Astrocyte (in vitro differentiated cells and primary cell): ENCODE measurements at regions not wholly inside any gene's neighbourhood (a gene's known extent, or its start where the extent isn't known, plus 50 kb on each side); places are given as distances from the start of the nearest gene placed in this dataset.
"Not testable (repeated sequence)": the region's sequence is repeated elsewhere in the genome, so short reads cannot be mapped to it uniquely, and the experiment has no call there.

Source experiments
- CTCF ChIP-seq: IDR thresholded peaks from 2 replicates; pipeline ENCODE4 v1.5.1; 2011; ENCODE audit warnings: low read depth, mild to moderate bottlenecking, inconsistent platforms, low read length, moderate library complexity; ENCODE audit not compliant: insufficient read depth
- EZH2 ChIP-seq: IDR thresholded peaks from 2 replicates; pipeline ENCODE4 v1.6.1; 2012; ENCODE audit warnings: mild to moderate bottlenecking, low read length, inconsistent platforms; ENCODE audit not compliant: insufficient read depth

- TF ChIP-seq CTCF, EZH2: not testable (repeated sequence)
These were observed 172.7 kb downstream of the NPIPB11 start for GRCh38 chr16:29233705-29234404.
